ENCODE measurements at regions not wholly inside any gene's neighbourhood (a gene's known extent, or its start where the extent isn't known, plus 50 kb on each side); places are given as distances from the start of the nearest gene placed in this dataset.

- TF ChIP-seq CTCF (optimal IDR thresholded peaks at IDR 0.05 in 1 of 3, IDR thresholded peaks at IDR 0.05 in 1 of 3, conservative IDR thresholded peaks at IDR 0.05 in 1 of 3; ENCODE audit: extremely low read depth in 1 of 3, insufficient read depth in 2 of 3, low read length in 3 of 3) (no peak), EZH2 (IDR thresholded peaks at IDR 0.05; ENCODE audit: low read length) (no peak)
- Histone ChIP-seq H2AFZ (ENCODE audit: control insufficient read depth, low read length) (no peak overlapping the region), H3K79me2 (ENCODE audit: control insufficient read depth, insufficient read depth, low read length) (no peaks in the 10 kb centered on the region), H3K4me1 (ENCODE audit: control insufficient read depth, extremely low read depth, insufficient read depth, low read length) (no peaks in the 10 kb centered on the region), H3K36me3 (ENCODE audit: control insufficient read depth in 2 of 2, extremely low read depth in 1 of 2, insufficient read depth in 2 of 2, low read length in 2 of 2) (no peaks in the 10 kb centered on the region), H4K20me1 (ENCODE audit: control insufficient read depth, extremely low read depth, insufficient read depth, low read length) (no peaks in the 10 kb centered on the region), H3K9ac (ENCODE audit: control insufficient read depth, extremely low read depth, insufficient read depth, low read length) (no peak overlapping the region), H3K9me1 (ENCODE audit: control insufficient read depth, extremely low read depth, insufficient read depth, low read length) (no peaks in the 10 kb centered on the region), H3K4me3 (ENCODE audit: control insufficient read depth in 2 of 3, extremely low read depth in 1 of 3, insufficient read depth in 2 of 3, low read depth in 1 of 3, low read length in 3 of 3) (no peak overlapping the region), H3K4me2 (ENCODE audit: control insufficient read depth, extremely low read depth, insufficient read depth, low read depth, low read length) (no peak overlapping the region), H3K27ac (ENCODE audit: control insufficient read depth, insufficient read depth, low read length) (no peak overlapping the region), H3K27me3 (ENCODE audit: control insufficient read depth, extremely low read depth, insufficient read depth, low read length) (no peaks in the 10 kb centered on the region), H3K9me3 (ENCODE audit: control insufficient read depth, low read depth, low read length) (no peaks in the 10 kb centered on the region)
- dilution Hi-C loops (cut with MboI; ENCODE audit: extremely low pct_ligation_motif_present, low sequenced_read_pairs): no loop called here
- FAIRE-seq (no peak), DNase-seq (ENCODE audit: low read depth, low spot score) (no peak)
Observed at GRCh38 chr14:45381091-45381490, 128.1 kb upstream of the MIS18BP1 start.

GRCh38 chr14:45377166-45377565 is 124.2 kb upstream of the MIS18BP1 start:
- H3K9me1 ChIP-seq (ENCODE audit: control insufficient read depth, extremely low read depth, insufficient read depth, low read length): no peaks in the 10 kb centered on the region
- no peaks in the 10 kb centered on the region for H3K36me3 ChIP-seq (ENCODE audit: control insufficient read depth in 2 of 2, extremely low read depth in 1 of 2, insufficient read depth in 2 of 2, low read length in 2 of 2)
- dilution Hi-C loops (cut with MboI; ENCODE audit: extremely low pct_ligation_motif_present, low sequenced_read_pairs): no loop called here
- H3K9ac ChIP-seq (ENCODE audit: control insufficient read depth, extremely low read depth, insufficient read depth, low read length): no peak overlapping the region
- H3K4me3 ChIP-seq (ENCODE audit: control insufficient read depth in 2 of 3, extremely low read depth in 1 of 3, insufficient read depth in 2 of 3, low read depth in 1 of 3, low read length in 3 of 3): no peak overlapping the region
- no peaks in the 10 kb centered on the region for H3K79me2 ChIP-seq (ENCODE audit: control insufficient read depth, insufficient read depth, low read length)
- no peaks in the 10 kb centered on the region for H3K4me1 ChIP-seq (ENCODE audit: control insufficient read depth, extremely low read depth, insufficient read depth, low read length)
- no peak overlapping the region for H2AFZ ChIP-seq (ENCODE audit: control insufficient read depth, low read length)
- H3K9me3 ChIP-seq (ENCODE audit: control insufficient read depth, low read depth, low read length): no peaks in the 10 kb centered on the region
- no peak for TF ChIP-seq EZH2 (IDR thresholded peaks at IDR 0.05; ENCODE audit: low read length)
- TF ChIP-seq CTCF (optimal IDR thresholded peaks at IDR 0.05 in 1 of 3, IDR thresholded peaks at IDR 0.05 in 1 of 3, conservative IDR thresholded peaks at IDR 0.05 in 1 of 3; ENCODE audit: extremely low read depth in 1 of 3, insufficient read depth in 2 of 3, low read length in 3 of 3): no peak
- DNase-seq (ENCODE audit: low read depth, low spot score): no peak
- H3K4me2 ChIP-seq (ENCODE audit: control insufficient read depth, extremely low read depth, insufficient read depth, low read depth, low read length): no peak overlapping the region
- no peak for FAIRE-seq
- no peaks in the 10 kb centered on the region for H3K27me3 ChIP-seq (ENCODE audit: control insufficient read depth, extremely low read depth, insufficient read depth, low read length)
- no peak overlapping the region for H3K27ac ChIP-seq (ENCODE audit: control insufficient read depth, insufficient read depth, low read length)
- H4K20me1 ChIP-seq (ENCODE audit: control insufficient read depth, extremely low read depth, insufficient read depth, low read length): no peaks in the 10 kb centered on the region
